Activated CD4-positive, alpha-beta T cell treated with anti-CD3 and anti-CD28 coated beads, Interleukin-2, amount 50 U/mL, for 1 hour (primary cell): ENCODE measurements at regions not wholly inside any gene's neighbourhood (a gene's known extent, or its start where the extent isn't known, plus 50 kb on each side); places are given as distances from the start of the nearest gene placed in this dataset.

Experiments
- DNase-seq: peaks from one replicate; pipeline ENCODE4 v3.0.0-alpha.2; 2020

- no peak for DNase-seq
Observed at GRCh38 chr2:217573571-217573970, 429.2 kb downstream of the TNS1 start.

- no peak for DNase-seq
Observed at GRCh38 chr2:217570394-217570793, 432.4 kb downstream of the TNS1 start.

GRCh38 chr2:217568289-217568971 is 434.4 kb downstream of the TNS1 start:
- DNase-seq = no peak

- DNase-seq = no peak
Observed at GRCh38 chr2:217563565-217563964, 439.2 kb downstream of the TNS1 start.

- DNase-seq = no peak
Observed at GRCh38 chr2:217562871-217563480, 439.8 kb downstream of the TNS1 start.

- no peak for DNase-seq
Observed at GRCh38 chr2:217559084-217559483, 443.7 kb downstream of the TNS1 start.

GRCh38 chr2:217555081-217555876 is 447.5 kb downstream of the TNS1 start:
- DNase-seq = no peak

GRCh38 chr2:217553679-217554078 is 449.1 kb downstream of the TNS1 start:
- no peak for DNase-seq

- DNase-seq = no peak
Observed at GRCh38 chr2:217553202-217553601, 449.6 kb downstream of the TNS1 start.

- DNase-seq = no peak
Observed at GRCh38 chr2:217552081-217552480, 450.7 kb downstream of the TNS1 start.

- DNase-seq = no peak
Observed at GRCh38 chr2:217551252-217551899, 451.4 kb downstream of the TNS1 start.

GRCh38 chr2:217539126-217539525 is 463.7 kb downstream of the TNS1 start:
- DNase-seq = no peak

- no peak for DNase-seq
Observed at GRCh38 chr2:217538719-217539118, 464.1 kb downstream of the TNS1 start.

- DNase-seq = no peak
Observed at GRCh38 chr2:217535957-217536708, 466.7 kb downstream of the TNS1 start.

- DNase-seq = no peak
Observed at GRCh38 chr2:217530392-217531090, 472.3 kb downstream of the TNS1 start.

GRCh38 chr2:217529271-217529670 is 473.5 kb downstream of the TNS1 start:
- DNase-seq = no peak

GRCh38 chr2:217527590-217528202 is 475.1 kb downstream of the TNS1 start:
- no peak for DNase-seq

GRCh38 chr2:217525076-217525475 is 477.7 kb downstream of the TNS1 start:
- no peak for DNase-seq

- no peak for DNase-seq
Observed at GRCh38 chr2:217523286-217523685, 479.5 kb downstream of the TNS1 start.

- no peak for DNase-seq
Observed at GRCh38 chr2:217521820-217522219, 481.0 kb downstream of the TNS1 start.

- no peak for DNase-seq
Observed at GRCh38 chr2:217520356-217521010, 482.3 kb downstream of the TNS1 start.
